ENCODE measurements at regions not wholly inside any gene's neighbourhood (a gene's known extent, or its start where the extent isn't known, plus 50 kb on each side); places are given as distances from the start of the nearest gene placed in this dataset.

DNA sequence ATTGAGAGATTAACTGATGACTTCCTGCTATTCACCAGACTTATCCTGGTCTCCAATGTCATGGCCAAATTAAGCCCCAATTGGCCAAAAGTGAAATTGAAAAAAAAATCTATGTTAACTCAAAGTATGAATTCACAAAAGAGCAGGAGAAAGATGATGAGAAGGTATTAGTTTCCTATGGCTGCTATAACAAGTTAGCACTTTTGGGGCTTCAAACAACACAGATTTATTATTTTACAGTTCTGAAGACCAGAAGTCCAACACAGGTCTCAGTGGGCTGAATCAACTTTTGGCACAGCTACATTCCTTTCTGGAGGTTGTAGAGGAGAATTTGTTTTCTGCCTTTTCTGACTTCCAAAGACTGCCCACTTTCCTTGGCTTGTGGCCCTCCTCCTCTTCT is 78.6 kb upstream of the TLE1 start:
- TF ChIP-seq ZNF274 (IDR thresholded peaks at IDR 0.05; ENCODE audit: low read depth, low read length) (no peak), SUZ12 (IDR thresholded peaks at IDR 0.05; ENCODE audit: extremely low read depth, insufficient read depth, insufficient read length) (no peak)

Measured in NT2/D1 (cell line).